GM23338 (cell line): ENCODE measurements at regions not wholly inside any gene's neighbourhood (a gene's known extent, or its start where the extent isn't known, plus 50 kb on each side); places are given as distances from the start of the nearest gene placed in this dataset.

Source experiments
- ATAC-seq: fragments of 200-7000 bp; cut with Tn5 transposase; 3 replicates; pipeline ENCODE4 v1.9.1; 2020
- DNase-seq: peaks from one replicate; pipeline ENCODE4 v3.0.0-alpha.2; 2015; ENCODE audit warnings: low spot score
- H2AFZ ChIP-seq: fragments of 200-600 bp; sonication (generic); 2 replicates; pipeline ENCODE4 v1.8.0; 2016; ENCODE audit warnings: antibody characterized with exemption, mild to moderate bottlenecking, moderate library complexity
- H3F3A ChIP-seq: fragments of 200-600 bp; sonication (generic); replicated peaks from 2 replicates; pipeline ENCODE4 v1.8.0; 2017; ENCODE audit warnings: antibody characterized with exemption, mixed run types, low read depth
- H3K27ac ChIP-seq: fragments of 200-600 bp; sonication (generic); 2 replicates; pipeline ENCODE4 v1.6.1; 2016; ENCODE audit warnings: low read depth
- H3K27me3 ChIP-seq: fragments of 200-600 bp; sonication (generic); 2 replicates; pipeline ENCODE4 v1.8.0; 2016; ENCODE audit warnings: mild to moderate bottlenecking, mixed run types, moderate library complexity; ENCODE audit not compliant: insufficient read depth
- H3K36me3 ChIP-seq: fragments of 200-600 bp; sonication (generic); 2 replicates; pipeline ENCODE4 v1.8.0; 2016; ENCODE audit warnings: mild to moderate bottlenecking; ENCODE audit not compliant: insufficient read depth
- H3K4me1 ChIP-seq: fragments of 200-600 bp; sonication (generic); 2 replicates; pipeline ENCODE4 v1.8.0; 2016; ENCODE audit warnings: mild to moderate bottlenecking, moderate library complexity; ENCODE audit not compliant: insufficient read depth
- H3K4me2 ChIP-seq: fragments of 200-600 bp; sonication (generic); 2 replicates; pipeline ENCODE4 v1.7.1; 2017; ENCODE audit warnings: mixed run types
- H3K4me3 ChIP-seq: fragments of 200-600 bp; sonication (generic); 2 replicates; pipeline ENCODE4 v1.6.1; 2016; ENCODE audit warnings: mixed run types
- H3K79me2 ChIP-seq: fragments of 200-600 bp; sonication (generic); replicated peaks from 2 replicates; pipeline ENCODE4 v1.8.0; 2017; ENCODE audit warnings: mild to moderate bottlenecking; ENCODE audit not compliant: insufficient read depth
- H3K9me2 ChIP-seq: fragments of 200-600 bp; sonication (generic); 2 replicates; pipeline ENCODE4 v1.8.0; 2017; ENCODE audit not compliant: insufficient read depth
- H4K20me1 ChIP-seq: fragments of 200-600 bp; sonication (generic); replicated peaks from 2 replicates; pipeline ENCODE4 v1.8.0; 2017; ENCODE audit warnings: mild to moderate bottlenecking; ENCODE audit not compliant: insufficient read depth
- H3K27ac Mint-ChIP-seq: 2 replicates; pipeline ENCODE4 v1.8.0; 2020; ENCODE audit warnings: inconsistent platforms, mild to moderate bottlenecking, moderate library complexity, mixed read lengths
- H3K27me3 Mint-ChIP-seq: 3 replicates; pipeline ENCODE4 v1.8.0; 2022; ENCODE audit warnings: low read depth, mild to moderate bottlenecking, moderate library complexity, mixed read lengths, inconsistent platforms; ENCODE audit not compliant: insufficient read depth, poor library complexity
- H3K36me3 Mint-ChIP-seq: 3 replicates; pipeline ENCODE4 v1.8.0; 2021; ENCODE audit warnings: low read depth, mild to moderate bottlenecking, inconsistent platforms, moderate library complexity, mixed read lengths
- H3K4me1 Mint-ChIP-seq: 3 replicates; pipeline ENCODE4 v1.8.0; 2020; ENCODE audit warnings: mild to moderate bottlenecking, inconsistent platforms, mixed read lengths
- H3K4me3 Mint-ChIP-seq: 3 replicates; pipeline ENCODE4 v1.8.0; 2021; ENCODE audit warnings: moderate library complexity, mild to moderate bottlenecking, inconsistent platforms, mixed read lengths
- H3K9me3 Mint-ChIP-seq: 3 replicates; pipeline ENCODE4 v1.8.0; 2020; ENCODE audit warnings: moderate library complexity, mild to moderate bottlenecking, inconsistent platforms, mixed read lengths
- CREB1 ChIP-seq: fragments of 250-450 bp; sonication (Bioruptor Pico); IDR thresholded peaks from 2 replicates; pipeline ENCODE4 v1.5.0; 2020; ENCODE audit warnings: low read depth, mild to moderate bottlenecking, moderate library complexity
- CTCF ChIP-seq, 2 experiments: fragments of 200-600 bp in 1 of 2; sonication (generic) in 1 of 2; conservative IDR thresholded peaks; 2 replicates each; pipeline versions ENCODE4 v1.5.1 to v1.6.1; 2016 to 2017; ENCODE audit warnings: antibody characterized with exemption in 2 of 2, low read depth in 2 of 2, mild to moderate bottlenecking in 2 of 2, moderate library complexity in 1 of 2
- EZH2 ChIP-seq: fragments of 200-600 bp; sonication (generic); IDR thresholded peaks from one replicate; pipeline ENCODE4 v1.8.0; 2017; ENCODE audit warnings: antibody characterized with exemption, mild to moderate bottlenecking, low read depth; ENCODE audit not compliant: unreplicated experiment
- EZH2phosphoT487 ChIP-seq: fragments of 200-600 bp; sonication (generic); IDR thresholded peaks from one replicate; pipeline ENCODE4 v1.8.1; 2018; ENCODE audit warnings: antibody characterized with exemption; ENCODE audit not compliant: unreplicated experiment
- JUNB ChIP-seq: IDR thresholded peaks from one replicate; pipeline ENCODE4 v1.6.1; 2016; ENCODE audit warnings: antibody characterized with exemption; ENCODE audit not compliant: unreplicated experiment
- NANOG ChIP-seq: IDR thresholded peaks from 2 replicates; pipeline ENCODE4 v1.6.1; 2016; ENCODE audit warnings: antibody characterized with exemption, borderline replicate concordance
- POLR2AphosphoS5 ChIP-seq: IDR thresholded peaks from 2 replicates; pipeline ENCODE4 v1.6.1; 2016; ENCODE audit warnings: antibody characterized with exemption, low read depth
- STAT1 ChIP-seq: IDR thresholded peaks from one replicate; pipeline ENCODE4 v1.6.1; 2016; ENCODE audit warnings: antibody characterized with exemption; ENCODE audit not compliant: unreplicated experiment
- ZNF114 ChIP-seq: fragments of 250-450 bp; sonication (Bioruptor Pico); IDR thresholded peaks from 2 replicates; pipeline ENCODE4 v1.5.0; 2020; ENCODE audit warnings: mild to moderate bottlenecking, moderate library complexity
- TF ChIP-seq, protein P1 (sequence below): IDR thresholded peaks from 2 replicates; pipeline ENCODE4 v1.6.1; 2016; ENCODE audit warnings: antibody characterized with exemption
- TF ChIP-seq, protein P2 (sequence below): IDR thresholded peaks from one replicate; pipeline ENCODE4 v1.6.1; 2018; ENCODE audit warnings: antibody characterized with exemption; ENCODE audit not compliant: unreplicated experiment

GRCh38 chr18:75344161-75344560, 83.3 kb downstream of the SMIM21 start:
- DNase-seq = peak; percentile 53
- no peak overlapping the region for H3K27ac Mint-ChIP-seq
- Histone ChIP-seq H3K4me1 (peaks cover 17% of the 10 kb centered on the region), H3K79me2 (no peaks in the 10 kb centered on the region), H3K27ac (no peak overlapping the region), H3K9me2 (0 out of 2 replicates have a peak, but pooled peaks cover 1% of the 10 kb centered on the region), H4K20me1 (no peaks in the 10 kb centered on the region), H3K4me2 (no peak overlapping the region), H3F3A (no peaks in the 10 kb centered on the region), H2AFZ (no peak overlapping the region), H3K4me3 (no peak overlapping the region), H3K27me3 (no peaks in the 10 kb centered on the region), H3K36me3 (no peaks in the 10 kb centered on the region)
- peaks cover 7% of the 10 kb centered on the region for H3K27me3 Mint-ChIP-seq
- H3K9me3 Mint-ChIP-seq = no peaks in the 10 kb centered on the region; the same call in 2 of the 3 replicates
- TF ChIP-seq CTCF (conservative IDR thresholded peaks at IDR 0.05; ENCODE audit: low read depth in 2 of 2) (peak; percentile 43 to 70), ZNF114 (CRISPR knock-in tag) (no peak)
- H3K36me3 Mint-ChIP-seq = no peaks in the 10 kb centered on the region
- ATAC-seq = peak; percentile 86
- H3K4me3 Mint-ChIP-seq = no peak overlapping the region
- H3K4me1 Mint-ChIP-seq = peaks cover 22% of the 10 kb centered on the region

- TF ChIP-seq EZH2 = no peak
- TF ChIP-seq, protein P1, sequence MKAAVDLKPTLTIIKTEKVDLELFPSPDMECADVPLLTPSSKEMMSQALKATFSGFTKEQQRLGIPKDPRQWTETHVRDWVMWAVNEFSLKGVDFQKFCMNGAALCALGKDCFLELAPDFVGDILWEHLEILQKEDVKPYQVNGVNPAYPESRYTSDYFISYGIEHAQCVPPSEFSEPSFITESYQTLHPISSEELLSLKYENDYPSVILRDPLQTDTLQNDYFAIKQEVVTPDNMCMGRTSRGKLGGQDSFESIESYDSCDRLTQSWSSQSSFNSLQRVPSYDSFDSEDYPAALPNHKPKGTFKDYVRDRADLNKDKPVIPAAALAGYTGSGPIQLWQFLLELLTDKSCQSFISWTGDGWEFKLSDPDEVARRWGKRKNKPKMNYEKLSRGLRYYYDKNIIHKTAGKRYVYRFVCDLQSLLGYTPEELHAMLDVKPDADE = no peak
- H3K4me2 ChIP-seq = no peak overlapping the region
- no peak overlapping the region for H3K27ac Mint-ChIP-seq
- H4K20me1 ChIP-seq = no peaks in the 10 kb centered on the region
- no peak overlapping the region for H3K4me3 ChIP-seq
- no peaks in the 10 kb centered on the region; the same call in 2 of the 3 replicates for H3K9me3 Mint-ChIP-seq
- no peak overlapping the region for H2AFZ ChIP-seq
- no peak overlapping the region for H3K27ac ChIP-seq
- no peaks in the 10 kb centered on the region for H3K27me3 ChIP-seq
- no peaks in the 10 kb centered on the region for H3K36me3 Mint-ChIP-seq
- peaks cover 7% of the 10 kb centered on the region for H3K27me3 Mint-ChIP-seq
- no peaks in the 10 kb centered on the region for H3K79me2 ChIP-seq
- peaks cover 11% of the 10 kb centered on the region for H3K4me1 ChIP-seq
- DNase-seq (no peak), ATAC-seq (no peak)
- H3K4me3 Mint-ChIP-seq = no peak overlapping the region
- H3K36me3 ChIP-seq = no peaks in the 10 kb centered on the region
- H3K9me2 ChIP-seq = no peaks in the 10 kb centered on the region
- H3K4me1 Mint-ChIP-seq = peaks cover 22% of the 10 kb centered on the region
- no peaks in the 10 kb centered on the region for H3F3A ChIP-seq
Measured at GRCh38 chr18:75343389-75343788, 84.1 kb downstream of the SMIM21 start.

DNA sequence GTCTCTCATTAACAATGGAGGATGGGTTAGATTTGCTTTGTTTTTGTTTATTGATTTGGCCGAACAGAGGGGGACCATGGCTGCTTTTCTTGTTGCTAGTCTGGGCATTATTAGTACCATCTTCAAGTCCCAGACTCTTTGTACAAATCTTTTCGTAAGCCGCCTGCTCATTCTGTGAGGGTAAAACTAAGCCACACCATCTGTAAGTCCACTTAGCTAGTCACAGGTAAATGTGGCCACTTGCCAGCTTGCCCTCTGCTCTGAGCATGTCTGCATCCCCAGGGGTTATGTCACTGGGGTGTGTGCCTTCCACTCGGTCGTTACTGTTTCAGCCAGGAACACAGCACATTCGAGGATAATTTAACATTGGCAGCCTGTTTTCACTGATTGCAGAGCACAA, 85.6 kb downstream of the SMIM21 start:
- Histone ChIP-seq H3F3A (no peaks in the 10 kb centered on the region), H3K4me1 (peaks cover 11% of the 10 kb centered on the region), H4K20me1 (no peaks in the 10 kb centered on the region), H3K4me3 (no peak overlapping the region), H3K36me3 (no peaks in the 10 kb centered on the region), H3K9me2 (no peaks in the 10 kb centered on the region), H3K4me2 (no peak overlapping the region), H3K79me2 (no peaks in the 10 kb centered on the region), H2AFZ (no peak overlapping the region), H3K27me3 (no peaks in the 10 kb centered on the region), H3K27ac (no peak overlapping the region)
- Mint-ChIP-seq H3K4me3 (no peak overlapping the region), H3K27me3 (peaks cover 7% of the 10 kb centered on the region), H3K9me3 (no peaks in the 10 kb centered on the region; the same call in 2 of the 3 replicates), H3K36me3 (no peaks in the 10 kb centered on the region), H3K27ac (no peak overlapping the region), H3K4me1 (peaks cover 22% of the 10 kb centered on the region)
- DNase-seq = no peak
- no peak for ATAC-seq
- TF ChIP-seq STAT1 (no peak), POLR2AphosphoS5 (no peak), CTCF (conservative IDR thresholded peaks at IDR 0.05; ENCODE audit: low read depth in 2 of 2) (no peak), EZH2phosphoT487 (no peak), JUNB (no peak), NANOG (no peak), ZNF114 (CRISPR knock-in tag) (no peak), CREB1 (CRISPR knock-in tag) (no peak)
- TF ChIP-seq, protein P2, sequence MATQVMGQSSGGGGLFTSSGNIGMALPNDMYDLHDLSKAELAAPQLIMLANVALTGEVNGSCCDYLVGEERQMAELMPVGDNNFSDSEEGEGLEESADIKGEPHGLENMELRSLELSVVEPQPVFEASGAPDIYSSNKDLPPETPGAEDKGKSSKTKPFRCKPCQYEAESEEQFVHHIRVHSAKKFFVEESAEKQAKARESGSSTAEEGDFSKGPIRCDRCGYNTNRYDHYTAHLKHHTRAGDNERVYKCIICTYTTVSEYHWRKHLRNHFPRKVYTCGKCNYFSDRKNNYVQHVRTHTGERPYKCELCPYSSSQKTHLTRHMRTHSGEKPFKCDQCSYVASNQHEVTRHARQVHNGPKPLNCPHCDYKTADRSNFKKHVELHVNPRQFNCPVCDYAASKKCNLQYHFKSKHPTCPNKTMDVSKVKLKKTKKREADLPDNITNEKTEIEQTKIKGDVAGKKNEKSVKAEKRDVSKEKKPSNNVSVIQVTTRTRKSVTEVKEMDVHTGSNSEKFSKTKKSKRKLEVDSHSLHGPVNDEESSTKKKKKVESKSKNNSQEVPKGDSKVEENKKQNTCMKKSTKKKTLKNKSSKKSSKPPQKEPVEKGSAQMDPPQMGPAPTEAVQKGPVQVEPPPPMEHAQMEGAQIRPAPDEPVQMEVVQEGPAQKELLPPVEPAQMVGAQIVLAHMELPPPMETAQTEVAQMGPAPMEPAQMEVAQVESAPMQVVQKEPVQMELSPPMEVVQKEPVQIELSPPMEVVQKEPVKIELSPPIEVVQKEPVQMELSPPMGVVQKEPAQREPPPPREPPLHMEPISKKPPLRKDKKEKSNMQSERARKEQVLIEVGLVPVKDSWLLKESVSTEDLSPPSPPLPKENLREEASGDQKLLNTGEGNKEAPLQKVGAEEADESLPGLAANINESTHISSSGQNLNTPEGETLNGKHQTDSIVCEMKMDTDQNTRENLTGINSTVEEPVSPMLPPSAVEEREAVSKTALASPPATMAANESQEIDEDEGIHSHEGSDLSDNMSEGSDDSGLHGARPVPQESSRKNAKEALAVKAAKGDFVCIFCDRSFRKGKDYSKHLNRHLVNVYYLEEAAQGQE = no peak
